HL-60/S4 treated with retinoic acid at 250 ng/mL for 4 days and 3 days (cell line): ENCODE measurements at regions not wholly inside any gene's neighbourhood (a gene's known extent, or its start where the extent isn't known, plus 50 kb on each side); places are given as distances from the start of the nearest gene placed in this dataset.

Source experiments
- in situ Hi-C: fragments of 300-500 bp; cut with MboI; formaldehyde crosslinking; loops from 2 replicates; pipeline ENCODE4 v1.7.0; 2022; ENCODE audit warnings: low sequenced_read_pairs

DNA sequence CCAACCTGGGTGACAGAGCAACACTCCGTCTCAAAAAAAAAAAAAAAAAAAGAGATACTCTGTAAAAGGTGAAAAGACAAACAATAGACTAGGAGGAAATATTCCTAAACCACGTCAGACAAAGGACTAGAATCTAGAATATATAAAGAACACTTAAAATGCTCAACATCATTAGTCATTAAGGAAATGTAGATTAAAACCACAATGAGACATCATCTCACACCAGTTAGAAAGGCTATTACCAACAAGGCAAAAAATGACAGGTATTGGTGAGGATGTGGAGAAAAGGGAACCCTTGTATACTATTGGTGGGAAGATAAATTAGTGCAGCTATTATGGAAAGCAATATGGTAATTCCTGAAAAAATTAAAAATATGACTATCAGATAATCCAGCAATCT lies 903.1 kb upstream of the SOX9 start:
- in situ Hi-C loops = no loop called here

DNA sequence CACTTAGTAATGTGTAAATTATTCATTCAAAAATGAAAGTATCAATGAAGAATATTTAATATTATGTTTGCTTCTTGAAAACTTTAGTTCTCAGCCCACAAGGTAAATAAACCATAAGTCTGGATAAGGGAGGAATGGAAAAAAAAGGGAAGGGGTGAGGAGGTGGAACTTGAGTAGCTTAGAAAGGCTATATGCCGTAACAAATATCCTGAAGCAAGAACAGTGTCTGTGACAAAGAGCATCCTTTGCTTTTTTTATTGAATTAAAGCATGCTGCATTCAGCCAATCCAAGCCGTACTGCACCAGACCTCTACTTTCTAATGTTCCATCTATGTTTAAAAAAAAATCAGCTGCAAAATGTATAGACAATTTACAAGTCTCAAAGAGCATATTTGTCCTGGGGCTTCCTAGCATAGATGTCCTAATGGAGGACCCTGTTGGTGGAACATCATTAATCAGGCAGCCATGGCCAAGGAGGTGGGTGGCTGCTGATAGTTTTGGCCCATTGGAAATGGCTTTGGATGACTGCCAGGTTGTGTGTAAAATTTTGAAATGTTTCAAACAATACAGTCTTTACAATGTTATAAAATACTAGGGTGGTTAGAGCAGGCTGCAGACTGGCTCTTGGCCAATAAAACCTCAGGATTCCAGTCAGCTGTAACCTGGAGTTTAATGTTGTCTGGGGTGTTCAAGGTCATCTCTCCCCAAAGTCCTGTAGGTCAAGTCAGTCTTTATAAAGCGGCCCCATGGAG lies 895.8 kb upstream of the SOX9 start:
- in situ Hi-C loops = no loop called here

DNA sequence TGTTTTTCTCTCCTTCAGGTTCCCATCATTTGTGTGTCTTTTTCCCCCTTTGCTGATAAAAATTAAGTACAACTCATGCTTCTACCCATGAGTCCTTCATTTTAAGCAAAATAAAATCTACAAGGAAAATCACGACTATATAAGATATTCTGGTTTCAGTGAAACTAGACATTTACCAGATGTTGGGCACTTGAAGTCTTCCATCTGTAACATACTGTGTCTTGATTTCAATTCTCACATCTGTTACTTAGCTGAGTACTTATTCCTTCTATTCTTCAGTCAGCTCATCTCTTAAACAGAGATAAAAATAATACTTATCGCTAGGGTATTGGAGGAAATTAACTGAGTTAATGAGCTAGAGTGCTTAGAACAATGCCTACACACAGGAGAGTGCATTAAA lies 893.0 kb upstream of the SOX9 start:
- in situ Hi-C loops = no loop called here

GRCh38 chr17:71229070-71229469 lies 891.8 kb upstream of the SOX9 start:
- in situ Hi-C loops = no loop called here

DNA sequence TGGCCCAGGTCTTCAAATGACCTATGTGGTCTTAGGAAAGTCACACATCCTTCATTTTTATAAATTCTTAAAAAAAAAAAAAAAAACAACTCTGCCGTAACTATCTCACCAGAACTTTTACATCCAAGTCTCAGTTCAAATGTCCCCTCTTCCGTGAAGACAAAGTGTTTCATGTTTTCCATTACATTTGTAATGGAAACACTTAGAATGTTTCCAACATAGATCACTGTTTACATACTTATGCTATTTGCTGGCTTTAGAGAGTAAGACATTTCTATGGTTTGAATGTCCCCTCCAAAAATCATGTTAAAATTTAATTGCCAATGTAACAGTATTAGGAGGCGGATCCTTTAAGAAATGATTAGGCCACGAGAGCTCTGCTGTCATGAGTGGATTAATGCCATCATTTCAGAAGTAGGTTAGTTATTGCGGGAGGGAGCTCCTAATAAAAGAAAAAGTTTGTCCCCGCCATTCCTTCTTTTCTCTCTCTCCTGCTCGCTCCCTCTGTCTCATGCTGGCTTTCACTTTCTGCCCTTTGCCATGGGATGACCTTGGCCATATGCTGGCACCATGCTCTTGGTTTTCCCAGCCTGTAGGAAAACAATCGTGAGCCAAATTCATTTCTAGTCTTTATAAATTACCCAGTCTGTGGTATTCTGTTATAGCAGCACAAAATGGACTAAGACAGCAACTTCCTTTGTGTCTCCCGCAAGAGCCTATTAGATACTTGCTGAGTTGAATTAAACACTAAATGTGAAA lies 887.8 kb upstream of the SOX9 start:
- in situ Hi-C loops = no loop called here

DNA sequence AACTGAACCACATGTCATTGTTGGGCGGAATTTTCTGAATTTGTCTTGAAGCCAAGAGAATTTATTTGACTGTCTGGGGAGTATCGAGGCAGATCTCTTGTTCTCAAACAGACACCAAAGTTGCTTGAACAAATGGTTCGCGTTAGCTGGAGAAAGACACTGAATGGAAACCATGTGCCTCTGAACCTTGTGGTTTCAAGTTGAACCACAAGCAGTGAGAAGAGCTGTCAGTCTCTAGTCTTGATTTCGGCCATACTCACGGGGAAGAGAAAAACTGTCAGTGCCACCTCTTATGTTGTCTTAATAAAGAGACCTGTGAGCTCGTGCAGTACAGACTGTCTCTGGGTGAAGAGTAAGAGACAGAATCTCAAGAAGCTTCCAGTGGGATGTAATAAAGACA lies 886.5 kb upstream of the SOX9 start:
- in situ Hi-C loops = no loop called here

GRCh38 chr17:71237903-71238538 lies 882.8 kb upstream of the SOX9 start:
- in situ Hi-C loops = no loop called here

DNA sequence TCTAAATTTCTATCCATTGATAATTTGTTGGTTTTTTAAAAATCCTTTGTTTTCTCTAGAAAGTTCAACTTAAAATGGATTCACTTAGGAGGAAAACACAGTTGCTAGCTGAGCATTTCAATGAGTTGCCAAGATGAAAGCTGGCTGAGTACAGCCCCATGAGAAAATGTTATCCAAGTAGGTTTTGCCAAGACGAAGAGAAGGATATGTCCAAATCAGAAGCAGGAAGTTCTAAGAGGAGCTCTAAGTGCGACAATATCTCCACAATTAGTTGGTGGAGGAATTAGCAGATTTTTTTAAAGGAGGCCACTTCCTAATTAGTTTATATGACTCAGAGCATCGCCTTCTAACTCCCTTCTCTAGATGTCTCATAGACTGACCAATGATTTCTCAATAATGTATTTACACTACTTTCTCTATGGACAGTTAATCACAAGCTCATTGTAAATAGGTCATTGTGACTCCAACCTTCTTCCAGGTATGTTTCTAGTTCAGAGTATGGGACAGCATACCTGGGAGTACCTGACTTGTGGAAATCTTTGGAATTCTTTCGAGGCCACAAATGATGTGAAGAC lies 873.3 kb upstream of the SOX9 start:
- in situ Hi-C loops = no loop called here

DNA sequence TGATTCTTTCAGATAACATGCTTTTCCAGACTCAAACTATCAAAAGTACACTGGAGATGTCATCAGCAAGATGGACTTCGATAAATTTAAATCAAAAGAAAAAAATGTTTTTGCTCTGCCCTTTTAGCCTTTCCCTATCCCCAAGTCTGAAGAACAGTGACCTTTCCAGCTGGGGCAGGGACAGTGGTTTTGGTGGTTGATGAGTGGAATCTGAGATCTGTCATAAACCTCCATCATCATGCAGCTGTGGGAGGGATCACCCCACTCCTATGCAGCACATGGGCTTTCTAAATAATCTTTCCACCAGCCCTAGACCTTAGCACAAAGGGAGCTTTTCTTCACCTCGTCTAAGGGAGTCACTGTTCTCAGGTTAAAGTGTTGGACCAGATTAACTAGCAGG lies 869.5 kb upstream of the SOX9 start:
- in situ Hi-C loops = no loop called here

GRCh38 chr17:71251951-71252350 lies 868.9 kb upstream of the SOX9 start:
- in situ Hi-C loops = no loop called here

- in situ Hi-C loops = no loop called here
Observed at GRCh38 chr17:71252436-71252835, 868.4 kb upstream of the SOX9 start.

DNA sequence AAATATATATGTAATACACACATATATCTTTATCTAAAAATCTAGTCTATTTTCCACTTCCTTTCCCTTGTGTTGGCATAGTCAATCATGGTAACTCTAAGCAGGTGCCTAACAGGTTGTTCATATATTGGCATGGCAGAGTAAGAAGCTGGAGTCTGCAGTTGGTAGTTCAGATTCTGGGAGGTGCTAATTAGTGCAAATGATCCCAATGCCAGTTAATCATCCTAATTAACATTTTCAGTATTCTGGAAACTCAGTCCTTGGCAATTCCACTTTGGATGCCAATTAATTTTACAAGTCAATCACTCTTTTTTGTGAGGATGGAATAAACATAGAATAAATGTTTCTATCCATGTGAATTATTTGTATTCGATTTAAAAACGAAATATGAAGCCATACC lies 863.7 kb upstream of the SOX9 start:
- in situ Hi-C loops = no loop called here

GRCh38 chr17:71260366-71260940 lies 860.4 kb upstream of the SOX9 start:
- in situ Hi-C loops = no loop called here

DNA sequence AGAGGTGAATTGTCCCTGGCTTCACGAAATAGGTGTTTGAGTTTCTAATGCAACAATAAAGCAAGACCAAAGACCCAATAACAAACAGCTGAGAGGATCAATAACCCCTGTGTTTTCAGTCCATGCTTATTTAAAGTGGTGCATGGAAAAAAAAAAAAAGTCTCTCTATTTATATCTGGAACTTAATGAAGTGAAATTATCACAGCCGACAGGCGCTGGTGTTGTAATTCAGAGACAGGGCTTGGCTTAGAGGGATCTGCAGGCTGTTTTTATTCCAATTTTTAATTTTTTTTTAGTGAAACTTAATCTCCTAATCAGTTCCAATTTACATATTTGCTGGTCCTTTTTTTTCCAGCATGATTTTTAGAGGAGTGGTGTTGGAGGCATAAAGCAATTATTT lies 858.2 kb upstream of the SOX9 start:
- in situ Hi-C loops = no loop called here

DNA sequence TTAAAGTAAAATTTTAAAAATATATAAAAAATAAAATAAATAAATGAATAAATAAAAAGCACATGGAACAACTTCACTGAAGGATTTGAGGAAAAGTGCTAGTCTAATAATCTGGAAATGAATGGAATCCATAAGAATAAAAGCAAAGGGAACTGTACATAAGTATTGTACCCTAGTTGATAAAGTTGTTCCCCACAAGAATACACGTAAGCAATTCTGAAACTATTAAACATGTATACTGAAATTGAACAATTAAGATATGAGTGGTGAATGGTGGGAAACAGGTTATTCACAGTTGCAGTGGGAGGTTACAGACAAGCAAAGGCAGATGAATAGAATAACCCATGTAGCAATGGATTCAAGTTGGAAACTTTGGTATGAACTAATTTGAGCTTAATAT lies 853.2 kb upstream of the SOX9 start:
- in situ Hi-C loops = no loop called here

DNA sequence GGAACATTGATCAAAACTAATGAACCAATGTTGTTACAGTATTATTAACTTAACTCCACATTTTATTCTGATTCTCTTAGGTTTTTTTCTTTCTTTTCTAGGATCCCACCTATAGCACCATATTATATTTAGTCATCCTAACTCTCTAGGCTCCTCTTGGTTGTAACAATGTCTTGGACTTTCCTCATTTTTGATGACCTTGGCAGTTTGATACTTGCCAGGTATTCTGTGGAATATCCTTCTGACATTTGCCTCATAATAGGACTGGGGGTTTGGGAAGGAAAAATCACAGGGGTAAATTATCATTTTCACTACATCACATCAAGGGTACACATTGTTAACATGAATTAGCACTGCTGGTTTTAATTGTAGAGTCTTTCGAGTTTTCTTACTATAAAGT lies 851.6 kb upstream of the SOX9 start:
- in situ Hi-C loops = no loop called here

- in situ Hi-C loops = no loop called here
Observed at GRCh38 chr17:71273441-71273840, 847.4 kb upstream of the SOX9 start.

DNA sequence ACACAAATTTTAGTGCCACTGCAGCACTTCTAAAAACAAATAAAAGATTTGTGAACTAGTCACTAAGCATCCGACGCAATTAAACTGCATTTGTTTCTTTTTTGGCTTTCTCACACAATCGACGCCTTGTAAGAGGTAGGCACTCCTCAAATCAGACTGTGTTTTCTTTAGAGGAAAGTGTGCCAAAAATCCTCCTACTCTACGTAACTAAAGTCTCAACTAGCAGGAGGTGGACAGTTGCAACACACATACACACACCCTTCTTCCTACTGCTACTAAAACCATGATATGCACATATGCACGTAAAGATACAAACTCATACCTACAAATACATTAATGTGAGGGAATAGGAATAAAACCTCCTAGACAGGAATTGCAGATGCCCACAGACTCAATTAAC lies 844.7 kb upstream of the SOX9 start:
- in situ Hi-C loops = no loop called here

DNA sequence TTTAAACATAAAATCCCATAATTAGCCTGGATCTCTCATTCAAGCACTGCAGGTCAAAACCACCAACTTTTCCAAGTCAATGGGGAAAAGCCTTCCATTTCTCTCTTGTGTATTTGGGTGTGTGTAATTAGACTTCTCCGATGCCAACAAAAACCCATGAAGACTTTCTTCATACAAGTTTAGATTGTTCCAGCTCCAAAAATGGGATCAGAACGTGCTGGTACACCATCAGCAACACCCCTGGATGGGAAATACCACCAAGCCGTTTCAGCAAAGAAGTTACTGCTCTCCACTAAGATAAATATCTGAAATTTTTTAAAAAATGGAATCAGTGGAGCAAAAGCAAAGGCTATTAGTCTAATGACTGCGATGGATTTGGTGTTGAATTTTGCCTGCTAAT lies 837.3 kb upstream of the SOX9 start:
- in situ Hi-C loops = no loop called here

- in situ Hi-C loops = no loop called here
Observed at GRCh38 chr17:71284032-71284755, 836.6 kb upstream of the SOX9 start.

DNA sequence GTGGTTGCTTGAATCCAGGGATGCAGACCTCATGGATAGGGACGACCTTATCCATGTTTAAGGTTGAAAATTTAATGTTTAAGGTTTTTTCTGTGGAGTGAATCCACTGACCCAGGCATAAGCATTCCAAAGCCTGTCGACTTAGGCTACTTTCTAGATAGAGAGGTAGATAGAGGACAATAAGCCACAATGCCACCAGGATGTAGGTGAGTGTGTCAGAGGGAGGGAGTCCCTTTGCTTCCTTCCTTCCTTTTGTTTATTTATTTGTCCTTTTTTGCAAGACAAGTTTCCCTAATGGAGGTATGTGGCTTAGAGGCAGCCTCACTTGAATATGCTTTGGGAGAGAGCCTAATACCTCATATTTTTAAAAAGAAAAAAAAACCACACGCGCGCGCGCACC lies 834.2 kb upstream of the SOX9 start:
- in situ Hi-C loops = no loop called here
